ENCODE measurements at regions not wholly inside any gene's neighbourhood (a gene's known extent, or its start where the extent isn't known, plus 50 kb on each side); places are given as distances from the start of the nearest gene placed in this dataset.
"Not testable (repeated sequence)": the region's sequence is repeated elsewhere in the genome, so short reads cannot be mapped to it uniquely, and the experiment has no call there.

DNA sequence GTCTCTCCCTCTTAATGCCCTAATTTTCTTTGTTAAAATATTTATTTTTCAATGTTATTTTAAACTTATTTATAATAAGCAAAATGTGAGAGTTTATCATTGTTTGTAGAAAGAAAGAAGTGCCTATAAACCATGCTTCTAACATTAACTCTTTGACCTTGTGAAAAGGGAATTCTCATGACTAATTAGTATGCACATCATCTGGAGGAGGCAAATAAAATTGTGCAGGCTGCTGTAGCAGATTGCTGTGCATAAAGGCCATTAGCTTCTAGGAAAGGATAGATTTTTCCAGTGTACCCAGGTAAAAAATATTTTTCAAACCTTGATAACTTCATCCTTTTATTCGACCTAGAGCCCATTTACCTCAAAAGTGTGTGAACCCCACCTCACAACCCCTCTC is 84.6 kb upstream of the GUCY1A1 start:
- H3K4me3 ChIP-seq (ENCODE audit: low read depth, low read length), result no peak overlapping the region
- no peak for DNase-seq (ENCODE audit: low read depth)
- TF ChIP-seq, protein P1, sequence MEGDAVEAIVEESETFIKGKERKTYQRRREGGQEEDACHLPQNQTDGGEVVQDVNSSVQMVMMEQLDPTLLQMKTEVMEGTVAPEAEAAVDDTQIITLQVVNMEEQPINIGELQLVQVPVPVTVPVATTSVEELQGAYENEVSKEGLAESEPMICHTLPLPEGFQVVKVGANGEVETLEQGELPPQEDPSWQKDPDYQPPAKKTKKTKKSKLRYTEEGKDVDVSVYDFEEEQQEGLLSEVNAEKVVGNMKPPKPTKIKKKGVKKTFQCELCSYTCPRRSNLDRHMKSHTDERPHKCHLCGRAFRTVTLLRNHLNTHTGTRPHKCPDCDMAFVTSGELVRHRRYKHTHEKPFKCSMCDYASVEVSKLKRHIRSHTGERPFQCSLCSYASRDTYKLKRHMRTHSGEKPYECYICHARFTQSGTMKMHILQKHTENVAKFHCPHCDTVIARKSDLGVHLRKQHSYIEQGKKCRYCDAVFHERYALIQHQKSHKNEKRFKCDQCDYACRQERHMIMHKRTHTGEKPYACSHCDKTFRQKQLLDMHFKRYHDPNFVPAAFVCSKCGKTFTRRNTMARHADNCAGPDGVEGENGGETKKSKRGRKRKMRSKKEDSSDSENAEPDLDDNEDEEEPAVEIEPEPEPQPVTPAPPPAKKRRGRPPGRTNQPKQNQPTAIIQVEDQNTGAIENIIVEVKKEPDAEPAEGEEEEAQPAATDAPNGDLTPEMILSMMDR (conservative IDR thresholded peaks at IDR 0.05; ENCODE audit: low read depth, low read length), result no peak

DNA sequence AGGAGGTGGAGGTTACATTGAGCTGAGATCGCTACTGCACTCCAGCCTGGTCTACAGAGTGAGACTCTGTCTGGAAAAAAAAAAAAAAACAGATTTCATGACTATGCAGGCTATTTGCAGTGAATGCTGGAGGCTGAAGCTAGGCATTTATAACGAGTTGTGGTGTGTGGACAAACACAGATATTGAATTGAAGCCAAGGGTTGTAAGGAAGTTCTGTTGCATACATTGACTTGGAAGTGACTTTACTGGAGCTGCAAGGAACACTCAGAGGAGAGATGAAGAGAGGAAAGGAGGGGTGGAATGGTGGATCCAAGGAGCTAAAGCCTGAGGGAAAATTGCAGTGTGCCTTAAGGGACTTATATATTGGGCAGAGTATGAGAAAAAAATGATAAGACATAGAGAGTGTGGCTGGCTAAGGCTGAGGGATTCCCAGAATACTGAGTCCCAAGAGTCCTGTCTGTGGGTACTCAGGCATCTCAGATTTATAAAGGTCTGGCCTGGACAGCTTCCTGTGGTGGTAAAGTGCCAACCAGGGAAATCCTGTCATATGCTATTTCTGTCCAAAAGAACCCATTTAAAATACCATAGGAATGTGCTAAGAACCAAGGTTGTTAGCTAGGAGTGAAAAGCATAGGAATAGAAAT is 87.8 kb upstream of the GUCY1A1 start:
- H3K4me3 ChIP-seq (ENCODE audit: low read depth, low read length), result no peak overlapping the region
- DNase-seq (ENCODE audit: low read depth), result no peak
- TF ChIP-seq, protein P1 (conservative IDR thresholded peaks at IDR 0.05; ENCODE audit: low read depth, low read length), result no peak

DNA sequence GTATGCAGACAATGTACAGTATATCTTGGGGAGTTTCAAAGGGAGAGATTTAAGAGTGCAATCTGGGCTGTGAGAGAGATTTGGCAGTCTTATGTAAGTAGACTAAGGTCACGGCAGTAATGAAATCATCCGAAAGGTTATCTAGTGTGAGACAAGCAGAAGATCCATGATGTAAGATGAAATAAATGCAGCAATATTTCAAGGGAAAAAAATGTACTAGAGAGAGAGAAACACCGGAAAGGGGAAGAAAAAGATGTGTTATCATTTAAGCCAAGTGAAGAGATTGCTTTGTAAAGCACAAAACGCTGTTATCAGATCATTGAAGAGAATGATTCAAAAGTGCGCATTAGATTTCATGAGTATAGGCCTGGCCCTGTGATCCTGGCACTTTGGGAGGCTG is 88.4 kb upstream of the GUCY1A1 start:
- no peak overlapping the region for H3K4me3 ChIP-seq (ENCODE audit: low read depth, low read length)
- TF ChIP-seq, protein P1 (conservative IDR thresholded peaks at IDR 0.05; ENCODE audit: low read depth, low read length), result no peak
- no peak for DNase-seq (ENCODE audit: low read depth)

DNA sequence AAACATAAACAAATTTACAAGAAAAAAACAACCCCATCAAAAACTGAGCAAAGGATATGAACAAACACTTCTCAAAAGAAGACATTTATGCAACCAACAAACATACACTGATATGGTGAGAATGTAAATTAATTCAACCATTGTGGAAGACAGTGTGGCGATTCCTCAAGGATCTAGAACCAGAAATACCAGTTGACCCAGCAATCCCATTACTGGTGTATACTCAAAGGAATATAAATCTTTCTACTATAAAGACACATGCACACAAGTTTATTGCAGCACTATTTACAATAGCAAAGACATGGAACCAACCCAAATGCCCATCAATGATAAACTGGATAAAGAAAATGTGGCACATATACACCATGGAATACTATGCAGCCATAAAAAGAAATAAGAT is 92.3 kb upstream of the GUCY1A1 start:
- not testable (repeated sequence) for H3K4me3 ChIP-seq (ENCODE audit: low read depth, low read length); DNase-seq (ENCODE audit: low read depth)

DNA sequence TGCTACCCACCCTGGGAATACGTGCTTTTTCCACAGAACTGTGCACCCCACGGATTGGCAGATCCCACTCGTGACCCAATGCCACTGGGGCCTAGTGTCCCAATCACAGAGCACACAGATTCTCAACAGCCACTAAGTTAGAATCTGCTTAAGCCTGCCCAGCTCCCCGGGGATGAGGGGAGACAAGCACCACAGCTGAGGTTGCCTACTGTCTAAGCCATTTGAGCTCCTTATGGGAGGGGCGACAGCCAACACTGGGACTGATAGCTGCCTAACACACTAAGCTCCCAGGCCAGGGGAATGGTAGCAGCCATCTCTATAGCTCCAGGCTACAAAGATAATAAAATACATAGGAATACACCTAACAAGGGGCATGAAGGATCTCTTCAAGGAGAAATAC is 93.5 kb upstream of the GUCY1A1 start:
- no peak for DNase-seq (ENCODE audit: low read depth)
- no peak overlapping the region for H3K4me3 ChIP-seq (ENCODE audit: low read depth, low read length)
- TF ChIP-seq, protein P1 (conservative IDR thresholded peaks at IDR 0.05; ENCODE audit: low read depth, low read length), result no peak

DNA sequence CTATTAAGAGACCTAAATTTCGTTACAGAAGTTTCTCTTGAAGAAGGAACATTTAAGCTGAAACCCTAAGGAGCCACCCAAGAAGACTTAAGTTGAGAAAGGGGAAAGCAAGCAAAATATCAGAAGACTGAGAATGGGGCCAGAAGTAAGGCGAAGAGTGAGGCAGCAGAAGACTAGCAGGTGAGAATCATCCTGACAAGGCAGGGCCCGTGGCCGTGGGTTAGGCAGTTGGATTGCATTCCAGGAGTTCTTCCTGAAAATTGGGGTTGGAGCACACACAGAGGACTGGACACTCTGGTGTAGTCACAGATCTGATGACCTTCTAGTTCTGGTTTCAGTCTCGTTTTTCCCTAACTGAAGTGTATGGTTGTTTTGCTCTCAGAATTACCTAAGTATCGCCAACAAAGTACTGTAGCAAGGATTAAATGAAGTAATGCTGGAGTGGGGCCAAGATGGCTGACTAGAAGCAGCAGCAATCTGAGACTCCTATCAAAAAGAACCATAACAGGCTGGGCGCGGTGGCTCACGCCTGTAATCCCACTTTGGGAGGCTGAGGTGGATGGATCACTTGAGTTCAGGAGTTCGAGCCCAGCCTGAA is 94.4 kb upstream of the GUCY1A1 start:
- TF ChIP-seq, protein P1 (conservative IDR thresholded peaks at IDR 0.05; ENCODE audit: low read depth, low read length), result no peak
- DNase-seq (ENCODE audit: low read depth), result no peak

DNA sequence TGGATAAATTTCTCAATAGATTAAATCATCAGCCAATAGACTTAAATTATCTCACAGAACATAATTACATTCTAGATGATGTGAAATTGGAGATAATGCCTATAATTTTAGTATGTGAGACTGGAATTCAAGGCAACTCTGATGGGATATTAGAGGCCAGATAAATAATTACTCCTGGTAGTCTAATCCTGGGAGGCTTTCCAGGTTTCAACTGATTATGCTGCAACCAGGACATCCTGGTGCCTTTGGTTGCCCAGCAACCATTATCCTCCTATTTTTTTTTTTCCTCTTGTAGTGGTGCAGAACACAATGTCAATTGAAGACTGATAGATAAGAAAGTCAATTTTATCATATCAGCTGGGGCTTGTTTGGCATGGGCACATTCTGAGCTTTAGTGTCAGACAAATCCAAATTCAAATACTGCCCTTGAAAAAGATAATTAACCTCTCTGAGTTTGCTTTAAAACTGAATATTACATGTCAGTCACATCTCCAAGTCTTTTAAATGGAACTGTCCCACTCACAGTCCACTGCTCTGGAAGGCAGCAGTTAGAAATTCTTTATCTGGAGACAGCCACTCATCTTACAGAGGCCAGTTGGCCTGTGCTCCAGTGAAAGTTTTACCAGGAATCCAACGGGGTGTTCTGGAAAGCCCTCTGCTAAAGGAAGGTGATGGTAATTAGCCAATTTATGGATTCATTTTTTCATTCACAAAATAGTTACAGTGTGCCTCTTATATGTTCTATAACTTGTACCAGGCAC is 95.3 kb upstream of the GUCY1A1 start:
- H3K4me3 ChIP-seq (ENCODE audit: low read depth, low read length), result no peak overlapping the region
- TF ChIP-seq, protein P1 (conservative IDR thresholded peaks at IDR 0.05; ENCODE audit: low read depth, low read length), result no peak
- DNase-seq (ENCODE audit: low read depth), result no peak

More for the DNA sequence above, 94.4 kb upstream of the GUCY1A1 start:
- no peak overlapping the region for H3K4me3 ChIP-seq (ENCODE audit: low read depth, low read length)
